Adipocyte (in vitro differentiated cells): ENCODE measurements at regions not wholly inside any gene's neighbourhood (a gene's known extent, or its start where the extent isn't known, plus 50 kb on each side); places are given as distances from the start of the nearest gene placed in this dataset.
"Not testable (repeated sequence)": the region's sequence is repeated elsewhere in the genome, so short reads cannot be mapped to it uniquely, and the experiment has no call there.

ENCODE experiments used
- DNase-seq: peaks from one replicate; pipeline ENCODE4 v3.0.0-alpha.2; 2015; ENCODE audit warnings: low read depth
- H3K27me3 ChIP-seq: replicated peaks from 2 replicates; pipeline ENCODE4 v1.7.0; 2013; ENCODE audit warnings: mild to moderate bottlenecking, low read length, moderate library complexity; ENCODE audit not compliant: control insufficient read depth, insufficient read depth
- H3K36me3 ChIP-seq: 2 replicates; pipeline ENCODE4 v1.7.0; 2013; ENCODE audit warnings: low read length, mild to moderate bottlenecking, moderate library complexity; ENCODE audit not compliant: control insufficient read depth, insufficient read depth, severe bottlenecking
- H3K4me1 ChIP-seq: 2 replicates; pipeline ENCODE4 v1.7.0; 2013; ENCODE audit warnings: mild to moderate bottlenecking, low read length, moderate library complexity; ENCODE audit not compliant: control insufficient read depth, insufficient read depth
- H3K4me3 ChIP-seq: 2 replicates; pipeline ENCODE4 v1.7.0; 2013; ENCODE audit warnings: mild to moderate bottlenecking, low read length, moderate library complexity
- H3K9ac ChIP-seq: 2 replicates; pipeline ENCODE4 v1.7.0; 2013; ENCODE audit warnings: mild to moderate bottlenecking, low read length, moderate library complexity
- H3K9me3 ChIP-seq: 2 replicates; pipeline ENCODE4 v1.7.0; 2013; ENCODE audit warnings: mild to moderate bottlenecking, low read length, moderate library complexity; ENCODE audit not compliant: control insufficient read depth

- H3K4me1 ChIP-seq: no peaks in the 10 kb centered on the region
- H3K27me3 ChIP-seq: no peaks in the 10 kb centered on the region
- DNase-seq: no peak
- no peaks in the 10 kb centered on the region for H3K9me3 ChIP-seq
- H3K36me3 ChIP-seq: no peaks in the 10 kb centered on the region
- no peak overlapping the region for H3K9ac ChIP-seq
- no peak overlapping the region for H3K4me3 ChIP-seq
Observed at GRCh38 chr19:56919308-56919995, 78.9 kb upstream of the PEG3 start.

DNA sequence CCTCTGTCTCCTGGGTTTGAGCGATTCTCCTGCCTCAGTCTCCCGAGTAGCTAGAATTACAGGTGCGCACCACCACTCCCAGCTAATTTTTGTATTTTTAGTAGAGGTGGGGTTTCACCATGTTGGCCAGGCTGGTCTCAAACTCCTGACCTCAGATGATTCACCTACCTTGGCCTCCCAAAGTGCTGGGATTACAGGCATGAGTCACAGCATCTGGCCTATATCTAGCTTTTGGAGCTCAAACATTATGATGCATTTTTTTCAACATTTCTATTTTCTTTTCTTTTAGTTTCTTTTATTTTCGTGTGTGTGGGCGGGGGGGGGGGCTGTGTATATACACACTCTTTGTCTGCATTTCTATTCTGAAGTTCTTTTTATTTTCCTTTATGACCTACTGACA is 85.6 kb upstream of the PEG3 start:
- not testable (repeated sequence) for H3K9ac ChIP-seq, H3K27me3 ChIP-seq, H3K4me3 ChIP-seq, DNase-seq, H3K36me3 ChIP-seq, H3K4me1 ChIP-seq, H3K9me3 ChIP-seq

DNA sequence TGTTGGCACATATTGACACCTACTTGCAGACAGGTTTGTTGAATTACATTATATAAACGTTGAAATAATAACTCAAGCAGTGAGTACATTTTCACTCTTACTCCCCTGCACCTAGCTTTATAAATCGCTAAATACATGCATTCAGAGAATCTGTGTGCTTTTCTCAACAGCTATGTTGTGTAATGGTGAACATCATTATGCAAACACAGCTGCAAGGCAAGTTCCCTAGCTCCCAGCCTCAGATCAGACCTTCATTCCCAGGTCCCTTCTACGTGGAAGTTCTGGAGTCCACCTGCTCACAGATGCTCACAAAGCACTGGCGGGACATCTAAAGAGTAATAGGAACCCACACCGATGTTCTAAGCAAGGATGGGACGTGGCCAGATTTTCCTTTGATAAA is 86.8 kb upstream of the PEG3 start:
- peaks cover 9% of the 10 kb centered on the region for H3K9me3 ChIP-seq
- no peaks in the 10 kb centered on the region for H3K27me3 ChIP-seq
- no peak overlapping the region for H3K9ac ChIP-seq
- no peak overlapping the region for H3K4me3 ChIP-seq
- no peaks in the 10 kb centered on the region for H3K36me3 ChIP-seq
- no peak for DNase-seq
- no peaks in the 10 kb centered on the region for H3K4me1 ChIP-seq

GRCh38 chr19:56927791-56928207 is 87.3 kb upstream of the PEG3 start:
- Histone ChIP-seq H3K36me3 (no peaks in the 10 kb centered on the region), H3K4me1 (no peaks in the 10 kb centered on the region), H3K27me3 (no peaks in the 10 kb centered on the region), H3K9ac (no peak overlapping the region), H3K4me3 (no peak overlapping the region), H3K9me3 (peaks cover 9% of the 10 kb centered on the region)
- DNase-seq: no peak

DNA sequence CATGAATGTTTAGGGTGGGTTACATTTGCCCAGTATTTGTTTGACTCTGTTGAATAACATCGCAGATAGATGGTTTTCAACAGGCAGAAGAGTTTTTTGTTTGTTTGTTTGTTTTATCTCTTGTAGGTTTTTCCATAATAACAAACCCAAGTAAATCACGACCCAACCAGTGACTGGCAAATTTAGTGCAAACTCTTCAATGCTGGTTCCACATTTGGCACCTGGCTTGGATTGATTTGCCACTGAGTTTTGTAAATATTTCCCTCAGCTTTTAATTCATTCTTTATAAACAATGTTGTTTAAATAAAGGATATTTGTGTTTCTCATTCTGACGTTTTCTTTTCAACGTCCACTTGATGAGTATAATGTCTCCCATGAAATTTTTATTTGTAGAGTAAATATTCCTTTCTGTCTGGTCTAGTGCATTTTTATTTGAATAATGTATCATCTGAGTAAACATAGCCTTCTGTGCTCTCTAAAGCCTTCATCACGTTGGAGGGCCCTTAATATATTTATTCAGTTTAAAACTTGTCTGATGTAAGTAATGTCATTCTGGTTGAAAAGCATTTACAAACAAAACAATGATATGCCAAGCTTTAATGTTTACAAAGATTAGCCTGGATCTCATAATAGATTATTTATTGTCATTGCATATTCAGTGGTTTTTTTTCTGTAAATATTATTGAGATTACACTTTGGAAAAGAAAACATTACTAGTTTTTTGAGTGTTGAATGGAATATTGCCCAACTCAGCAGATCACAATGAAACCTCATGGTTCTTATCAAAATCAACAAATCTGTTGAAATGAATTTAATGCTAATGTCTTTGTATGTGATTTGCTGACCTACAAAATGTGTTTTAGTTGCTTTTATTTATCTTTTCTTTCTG is 90.4 kb upstream of the PEG3 start:
- H3K9me3 ChIP-seq: peaks cover 12% of the 10 kb centered on the region
- no peak overlapping the region for H3K4me3 ChIP-seq

GRCh38 chr19:56933014-56933705 is 92.6 kb upstream of the PEG3 start:
- Histone ChIP-seq H3K9me3 (peaks cover 3% of the 10 kb centered on the region), H3K27me3 (no peaks in the 10 kb centered on the region), H3K9ac (no peak overlapping the region), H3K4me1 (no peaks in the 10 kb centered on the region), H3K36me3 (no peaks in the 10 kb centered on the region), H3K4me3 (no peak overlapping the region)
- no peak for DNase-seq

More for the DNA sequence above, 90.4 kb upstream of the PEG3 start:
- no peaks in the 10 kb centered on the region for H3K27me3 ChIP-seq
- DNase-seq: no peak
- H3K4me1 ChIP-seq: no peaks in the 10 kb centered on the region
- H3K9ac ChIP-seq: no peak overlapping the region
- no peaks in the 10 kb centered on the region for H3K36me3 ChIP-seq

- Histone ChIP-seq H3K4me3 (no peak overlapping the region), H3K36me3 (no peaks in the 10 kb centered on the region), H3K27me3 (no peaks in the 10 kb centered on the region), H3K9ac (no peak overlapping the region), H3K4me1 (no peaks in the 10 kb centered on the region), H3K9me3 (peaks cover 6% of the 10 kb centered on the region)
- no peak for DNase-seq
Observed at GRCh38 chr19:56934438-56935090, 94.0 kb upstream of the PEG3 start.

DNA sequence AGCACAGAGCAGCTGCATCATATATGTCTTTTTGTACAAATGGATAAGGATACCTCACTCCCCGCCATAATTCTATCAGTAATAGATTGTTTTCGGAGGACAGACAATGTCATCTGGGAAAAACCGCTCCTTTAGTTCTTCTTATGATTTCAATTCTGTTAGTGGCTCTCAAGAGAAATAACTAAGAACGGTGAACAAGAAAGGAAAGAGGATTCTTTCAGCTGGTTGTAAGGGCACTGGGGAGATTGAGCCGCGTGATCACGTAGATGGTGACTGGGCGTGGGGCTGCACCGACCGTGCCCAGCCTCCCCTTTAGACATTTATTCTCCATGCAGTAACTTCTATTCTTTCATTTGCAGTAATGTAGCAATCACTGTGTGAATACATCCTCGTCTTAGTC is 99.4 kb upstream of the PEG3 start:
- H3K27me3 ChIP-seq: no peaks in the 10 kb centered on the region
- H3K9ac ChIP-seq: no peak overlapping the region
- peaks cover 3% of the 10 kb centered on the region for H3K9me3 ChIP-seq
- H3K4me3 ChIP-seq: no peak overlapping the region
- H3K36me3 ChIP-seq: no peaks in the 10 kb centered on the region
- DNase-seq: no peak
- no peaks in the 10 kb centered on the region for H3K4me1 ChIP-seq

GRCh38 chr19:56942756-56943155 is 102.2 kb upstream of the PEG3 start:
- no peak for DNase-seq
- no peaks in the 10 kb centered on the region for H3K27me3 ChIP-seq

DNA sequence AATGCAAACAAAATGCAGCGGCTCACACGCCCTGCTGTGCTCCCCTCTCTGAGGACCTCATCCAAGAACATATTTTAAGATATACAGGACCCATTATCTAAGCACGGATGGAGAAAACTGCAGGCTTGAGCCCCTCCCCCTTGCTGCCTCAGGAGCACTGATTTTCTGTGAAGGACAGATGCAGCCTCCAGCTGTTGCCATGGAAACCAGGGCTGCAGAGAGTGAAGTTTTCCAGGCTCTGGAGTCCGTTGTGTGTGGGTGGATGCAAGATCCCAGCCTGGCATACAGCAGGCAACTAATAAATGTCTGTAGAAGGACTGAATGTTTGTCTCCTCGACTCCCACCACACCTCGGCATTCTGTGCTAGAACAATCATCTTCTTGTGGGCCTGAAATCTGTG is 105.6 kb upstream of the PEG3 start:
- no peak overlapping the region for H3K4me3 ChIP-seq
- no peaks in the 10 kb centered on the region for H3K36me3 ChIP-seq
- no peaks in the 10 kb centered on the region for H3K27me3 ChIP-seq
- H3K9ac ChIP-seq: no peak overlapping the region
- no peak for DNase-seq
- H3K4me1 ChIP-seq: no peaks in the 10 kb centered on the region
- no peaks in the 10 kb centered on the region for H3K9me3 ChIP-seq

More at GRCh38 chr19:56942756-56943155, 102.2 kb upstream of the PEG3 start:
- Histone ChIP-seq H3K9ac (no peak overlapping the region), H3K4me1 (no peaks in the 10 kb centered on the region), H3K4me3 (no peak overlapping the region), H3K9me3 (peaks cover 3% of the 10 kb centered on the region), H3K36me3 (no peaks in the 10 kb centered on the region)

DNA sequence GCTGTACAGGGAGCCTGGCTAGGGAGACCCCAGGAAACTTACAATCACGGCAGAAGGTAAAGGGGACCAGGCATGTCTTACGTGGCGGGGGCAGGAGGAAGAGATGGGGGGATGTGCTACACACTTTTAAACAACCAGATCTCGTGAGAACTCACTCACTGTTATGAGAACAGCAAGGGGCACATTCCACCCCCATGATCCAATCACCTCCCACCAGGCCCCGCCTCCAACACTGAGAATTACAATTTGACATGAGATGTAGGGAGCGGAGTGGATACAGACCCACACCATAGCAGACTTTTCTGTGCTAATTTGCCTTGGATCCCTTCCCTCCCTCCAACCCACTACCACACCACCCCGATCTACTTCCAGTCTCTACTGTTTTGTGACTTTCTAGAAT is 106.7 kb upstream of the PEG3 start:
- DNase-seq: no peak
- no peaks in the 10 kb centered on the region for H3K27me3 ChIP-seq
- H3K36me3 ChIP-seq: no peaks in the 10 kb centered on the region
- H3K4me3 ChIP-seq: no peak overlapping the region
- no peaks in the 10 kb centered on the region for H3K4me1 ChIP-seq
- no peaks in the 10 kb centered on the region for H3K9me3 ChIP-seq
- H3K9ac ChIP-seq: no peak overlapping the region
